HCT116 (cell line): ENCODE measurements at regions not wholly inside any gene's neighbourhood (a gene's known extent, or its start where the extent isn't known, plus 50 kb on each side); places are given as distances from the start of the nearest gene placed in this dataset.

ENCODE experiments used
- ATAC-seq: fragments of 200-7000 bp; cut with Tn5 transposase; 2 replicates; pipeline ENCODE4 v1.9.1; 2020; ENCODE audit warnings: mild to moderate bottlenecking, moderate library complexity
- BruUV-seq: library from RNA; stranded (reverse); fragments of 400-500 nt; replicated peaks from 2 replicates; lab custom pipeline; 2021; lab: Mats Ljungman, UMichigan
- CTCF ChIA-PET: fragments of 300-600 bp; sonication (Branson Sonifier 250); formaldehyde crosslinking; loops from one replicate; lab custom pipeline; 2021; ENCODE audit warnings: antibody characterized with exemption; lab: Charles Lee
- POLR2A ChIA-PET: fragments of 300-600, 350-600 bp; sonication (Branson Sonifier 250); formaldehyde crosslinking; loops from one replicate; lab custom pipeline; 2021; ENCODE audit warnings: antibody characterized with exemption; lab: Charles Lee
- RAD21 ChIA-PET, 2 experiments: fragments of 300-600 bp; sonication (Branson Sonifier 250); formaldehyde crosslinking; loops; one replicate each; lab custom pipeline; 2023; ENCODE audit warnings: low total read pairs in 2 of 2; ENCODE audit not compliant: uncharacterized antibody in 2 of 2, unreplicated experiment in 2 of 2, low non-redundant PET in 1 of 2; lab: Charles Lee
- DNase-seq: peaks from one replicate; pipeline ENCODE4 v3.0.0-alpha.2; 2010; ENCODE audit warnings: low read depth, low spot score
- H2AFZ ChIP-seq: fragments of 200-600 bp; shearing (Covaris generic), sonication (generic); 2 replicates; pipeline ENCODE4 v1.6.1; 2017; ENCODE audit warnings: low read depth, mixed run types, mixed read lengths, antibody characterized with exemption, low read length; ENCODE audit not compliant: poor library complexity, severe bottlenecking
- H3K27ac ChIP-seq: 2 replicates; pipeline ENCODE4 v1.5.1; 2012; ENCODE audit warnings: low read depth, low read length
- H3K27me3 ChIP-seq: fragments of 200-600 bp; sonication (generic); 2 replicates; pipeline ENCODE4 v1.6.1; 2016; ENCODE audit warnings: mixed run types, low read length, mixed read lengths; ENCODE audit not compliant: insufficient read depth
- H3K36me3 ChIP-seq, 2 experiments: fragments of 200-500 bp in 1 of 2; fragments of 200-600 bp in 1 of 2; sonication (Bioruptor generic) in 1 of 2; sonication (generic) in 1 of 2; 2 replicates each; pipeline versions ENCODE4 v1.5.1 to v1.6.1; 2014 to 2016; ENCODE audit warnings: low read length in 2 of 2, inconsistent platforms in 1 of 2, mixed read lengths in 1 of 2, mixed run types in 1 of 2; ENCODE audit not compliant: insufficient read depth in 2 of 2, control insufficient read depth in 1 of 2
- H3K4me1 ChIP-seq, 2 experiments: fragments of 200-600 bp in 1 of 2; sonication (generic) in 1 of 2; 2 replicates each; pipeline versions ENCODE4 v1.5.1 to v1.6.1; 2012 to 2017; ENCODE audit warnings: low read length in 2 of 2, inconsistent platforms in 1 of 2, mild to moderate bottlenecking in 1 of 2, mixed read lengths in 1 of 2, mixed run types in 1 of 2, moderate library complexity in 1 of 2; ENCODE audit not compliant: insufficient read depth in 2 of 2, control insufficient read depth in 1 of 2
- H3K4me2 ChIP-seq: fragments of 200-600 bp; sonication (generic); 2 replicates; pipeline ENCODE4 v1.6.1; 2017; ENCODE audit warnings: mixed run types, low read length, mixed read lengths
- H3K4me3 ChIP-seq, 2 experiments: fragments of 200-600 bp in 1 of 2; sonication (generic) in 1 of 2; replicated peaks in 1 of 2; 2 replicates each; pipeline ENCODE4 v1.5.1; 2011 to 2016; ENCODE audit warnings: low read length in 2 of 2, control low read depth in 1 of 2, low read depth in 1 of 2, mild to moderate bottlenecking in 1 of 2, mixed read lengths in 1 of 2, mixed run types in 1 of 2
- H3K79me2 ChIP-seq: fragments of 200-600 bp; sonication (generic); 2 replicates; pipeline ENCODE4 v1.6.1; 2017; ENCODE audit warnings: mild to moderate bottlenecking, mixed run types, low read length, moderate library complexity, mixed read lengths; ENCODE audit not compliant: insufficient read depth
- H3K9ac ChIP-seq: fragments of 200-600 bp; sonication (generic); 2 replicates; pipeline ENCODE4 v1.6.1; 2016; ENCODE audit warnings: low read length, mixed read lengths
- H3K9me2 ChIP-seq: fragments of 200-600 bp; sonication (generic), shearing (Covaris generic); 2 replicates; pipeline ENCODE4 v1.6.1; 2017; ENCODE audit warnings: mixed run types, mild to moderate bottlenecking, moderate library complexity; ENCODE audit not compliant: insufficient read depth
- H3K9me3 ChIP-seq, 2 experiments: fragments of 200-500 bp in 1 of 2; fragments of 200-600 bp in 1 of 2; sonication (Bioruptor generic) in 1 of 2; sonication (generic) in 1 of 2; 2 replicates each; pipeline ENCODE4 v1.6.1; 2014 to 2017; ENCODE audit warnings: low read length in 2 of 2, mixed read lengths in 2 of 2, inconsistent platforms in 1 of 2, low read depth in 1 of 2, mild to moderate bottlenecking in 1 of 2, mixed run types in 1 of 2, moderate library complexity in 1 of 2; ENCODE audit not compliant: control insufficient read depth in 1 of 2, insufficient read depth in 1 of 2
- H4K20me1 ChIP-seq: fragments of 200-600 bp; sonication (generic), shearing (Covaris generic); 2 replicates; pipeline ENCODE4 v1.6.1; 2017; ENCODE audit warnings: mixed run types, mild to moderate bottlenecking, moderate library complexity; ENCODE audit not compliant: insufficient read depth
- CBX3 ChIP-seq: IDR thresholded peaks from 2 replicates; pipeline ENCODE4 v1.6.1; 2012; ENCODE audit warnings: low read depth
- CEBPB ChIP-seq: IDR thresholded peaks from 2 replicates; pipeline ENCODE4 v1.6.1; 2012; ENCODE audit warnings: low read depth
- CTCF ChIP-seq, 3 experiments: fragments of 200-600 bp in 1 of 3; sonication (generic) in 1 of 3; IDR thresholded peaks in 2 of 3; conservative IDR thresholded peaks in 1 of 3; 2 replicates each; pipeline ENCODE4 v1.5.1; 2012 to 2017; ENCODE audit warnings: low read depth in 2 of 3, low read length in 2 of 3, antibody characterized with exemption in 1 of 3, borderline replicate concordance in 1 of 3, control low read depth in 1 of 3, mild to moderate bottlenecking in 1 of 3, mixed read lengths in 1 of 3, mixed run types in 1 of 3, moderate library complexity in 1 of 3; ENCODE audit not compliant: insufficient read depth in 1 of 3
- EGR1 ChIP-seq: IDR thresholded peaks from 2 replicates; pipeline ENCODE4 v1.6.1; 2012; ENCODE audit warnings: low read depth
- ELF1 ChIP-seq: IDR thresholded peaks from 2 replicates; pipeline ENCODE4 v1.6.1; 2012; ENCODE audit warnings: low read depth, borderline replicate concordance
- EZH2 ChIP-seq: fragments of 200-600 bp; sonication (generic); IDR thresholded peaks from 2 replicates; pipeline ENCODE4 v1.6.1; 2017; ENCODE audit warnings: antibody characterized with exemption, mixed run types
- EZH2phosphoT487 ChIP-seq: fragments of 200-600 bp; IDR thresholded peaks from 2 replicates; pipeline ENCODE4 v1.6.1; 2018; ENCODE audit warnings: antibody characterized with exemption, borderline replicate concordance
- FOSL1 ChIP-seq: IDR thresholded peaks from 2 replicates; pipeline ENCODE4 v1.6.1; 2012; ENCODE audit warnings: low read depth
- JUND ChIP-seq: IDR thresholded peaks from 2 replicates; pipeline ENCODE4 v1.6.1; 2012
- POLR2A ChIP-seq: IDR thresholded peaks from 2 replicates; pipeline ENCODE4 v1.7.0; 2011; ENCODE audit warnings: borderline replicate concordance; ENCODE audit not compliant: insufficient read depth, insufficient read length; ENCODE audit errors: extremely low read depth
- POLR2AphosphoS5 ChIP-seq: IDR thresholded peaks from 2 replicates; pipeline ENCODE4 v1.6.1; 2011; ENCODE audit warnings: mild to moderate bottlenecking, low read depth, low read length, moderate library complexity
- REST ChIP-seq: IDR thresholded peaks from 2 replicates; pipeline ENCODE4 v1.6.1; 2012; ENCODE audit warnings: low read depth
- SP1 ChIP-seq: IDR thresholded peaks from 2 replicates; pipeline ENCODE4 v1.6.1; 2012; ENCODE audit warnings: low read depth
- TCF7L2 ChIP-seq: IDR thresholded peaks from 2 replicates; pipeline ENCODE4 v1.7.0; 2011; ENCODE audit warnings: borderline replicate concordance, inconsistent platforms; ENCODE audit not compliant: insufficient read depth, insufficient read length; ENCODE audit errors: extremely low read depth
- YY1 ChIP-seq: IDR thresholded peaks from 2 replicates; pipeline ENCODE4 v1.6.1; 2011; ENCODE audit warnings: low read length, low read depth, moderate library complexity, mild to moderate bottlenecking; ENCODE audit not compliant: insufficient replicate concordance; ENCODE audit errors: extremely low read depth
- ZBTB33 ChIP-seq: IDR thresholded peaks from 2 replicates; pipeline ENCODE4 v1.6.1; 2011; ENCODE audit warnings: mild to moderate bottlenecking, low read length, moderate library complexity; ENCODE audit not compliant: insufficient replicate concordance; ENCODE audit errors: extremely low read depth
- ZFX ChIP-seq: fragments of 450-650 bp; IDR thresholded peaks from 2 replicates; pipeline ENCODE4 v1.6.1; 2017
- ZNF274 ChIP-seq: fragments of 200-500 bp; sonication (Bioruptor generic); IDR thresholded peaks from 2 replicates; pipeline ENCODE4 v1.6.1; 2014; ENCODE audit warnings: mild to moderate bottlenecking, low read depth, low read length, inconsistent platforms
- intact Hi-C: fragments of 100-400 bp; cut with micrococcal nuclease; formaldehyde crosslinking; loops from 2 replicates; pipeline ENCODE4 v1.10.0; 2022
- TF ChIP-seq, protein P1 (sequence below): IDR thresholded peaks from 2 replicates; pipeline ENCODE4 v1.6.1; 2012
- TF ChIP-seq, protein P2 (sequence below): IDR thresholded peaks from 2 replicates; pipeline ENCODE4 v1.6.1; 2012

DNA sequence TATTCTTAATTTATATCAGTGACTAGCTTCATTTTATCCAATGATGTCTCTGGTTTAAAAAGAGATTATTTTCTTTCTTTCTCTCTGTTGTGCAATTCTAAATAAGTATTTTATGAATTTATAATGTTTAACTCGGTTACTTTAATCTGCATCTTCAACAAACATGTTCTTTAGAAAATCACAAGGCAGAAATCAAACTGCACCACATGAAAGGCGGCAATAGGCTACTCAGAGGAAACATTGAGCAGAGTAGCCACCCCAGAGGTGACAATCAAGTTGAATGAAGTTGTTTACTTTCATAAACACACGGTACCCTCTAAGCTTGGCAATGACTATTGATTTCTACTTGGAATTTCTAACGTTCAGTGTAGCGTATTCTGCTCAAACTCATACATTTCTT is 677.8 kb upstream of the ROBO1 start:
- Histone ChIP-seq H3K9me2 (no peaks in the 10 kb centered on the region), H3K79me2 (no peaks in the 10 kb centered on the region), H3K4me2 (no peak overlapping the region), H2AFZ (no peak overlapping the region), H4K20me1 (no peaks in the 10 kb centered on the region), H3K9me3 (peaks cover 0 to 24% of the 10 kb centered on the region in 2 experiments; a peak in 3 of 4 replicates), H3K36me3 (no peaks in the 10 kb centered on the region), H3K9ac (no peak overlapping the region), H3K27ac (no peak overlapping the region), H3K27me3 (no peaks in the 10 kb centered on the region), H3K4me1 (no peaks in the 10 kb centered on the region), H3K4me3 (no peak overlapping the region)
- intact Hi-C loops: no loop called here
- POLR2A ChIA-PET: no interaction called here
- CTCF ChIA-PET: no interaction called here
- DNase-seq (no peak), ATAC-seq (no peak)
- no TSS peak for BruUV-seq
- RAD21 ChIA-PET: no interaction called here
- TF ChIP-seq ZBTB33 (no peak), SP1 (no peak), POLR2A (no peak), ZFX (no peak), CTCF (IDR thresholded peaks at IDR 0.05 in 2 of 3, conservative IDR thresholded peaks at IDR 0.05 in 1 of 3; ENCODE audit: borderline replicate concordance in 1 of 3, insufficient read depth in 1 of 3, low read depth in 2 of 3, low read length in 2 of 3) (no peak), JUND (no peak), POLR2AphosphoS5 (no peak), TCF7L2 (no peak), REST (no peak), ZNF274 (no peak), CEBPB (no peak), YY1 (no peak), EZH2phosphoT487 (no peak), EGR1 (no peak), ELF1 (no peak), FOSL1 (no peak), CBX3 (no peak), EZH2 (no peak)
- TF ChIP-seq, protein P1, sequence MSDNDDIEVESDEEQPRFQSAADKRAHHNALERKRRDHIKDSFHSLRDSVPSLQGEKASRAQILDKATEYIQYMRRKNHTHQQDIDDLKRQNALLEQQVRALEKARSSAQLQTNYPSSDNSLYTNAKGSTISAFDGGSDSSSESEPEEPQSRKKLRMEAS: no peak
- TF ChIP-seq, protein P2, sequence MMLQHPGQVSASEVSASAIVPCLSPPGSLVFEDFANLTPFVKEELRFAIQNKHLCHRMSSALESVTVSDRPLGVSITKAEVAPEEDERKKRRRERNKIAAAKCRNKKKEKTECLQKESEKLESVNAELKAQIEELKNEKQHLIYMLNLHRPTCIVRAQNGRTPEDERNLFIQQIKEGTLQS: no peak
